Tibial nerve (tissue), 4 donors: ENCODE measurements at regions not wholly inside any gene's neighbourhood (a gene's known extent, or its start where the extent isn't known, plus 50 kb on each side); places are given as distances from the start of the nearest gene placed in this dataset.
"Not testable (repeated sequence)": the region's sequence is repeated elsewhere in the genome, so short reads cannot be mapped to it uniquely, and the experiment has no call there.

Experiments used
- DNase-seq, 2 donors: peaks; one replicate each; pipeline ENCODE4 v3.0.0-alpha.2; 2019; ENCODE audit warnings: low spot score in 2 of 2
- H3K27ac ChIP-seq, 4 donors: fragments of 200-600 bp; sonication (generic) in 3 of 4; one replicate each; pipeline ENCODE4 v1.5.1; 2017 to 2019; ENCODE audit warnings: mild to moderate bottlenecking in 1 of 4
- H3K27me3 ChIP-seq, 2 donors: fragments of 200-600 bp; sonication (generic) in 1 of 2; one replicate each; pipeline versions ENCODE4 v1.5.1 to v1.6.0; 2017 to 2019
- H3K36me3 ChIP-seq, 3 donors: fragments of 200-600 bp; sonication (generic); one replicate each; pipeline ENCODE4 v1.5.1; 2018 to 2019
- H3K4me1 ChIP-seq, 4 donors: fragments of 200-600 bp; sonication (generic) in 3 of 4; one replicate each; pipeline ENCODE4 v1.5.1; 2017 to 2019
- H3K4me3 ChIP-seq, 4 donors: fragments of 200-600 bp; sonication (generic) in 3 of 4; one replicate each; pipeline ENCODE4 v1.5.1; 2017 to 2019; ENCODE audit warnings: mild to moderate bottlenecking in 1 of 4, moderate library complexity in 1 of 4
- H3K9me3 ChIP-seq, 4 donors: fragments of 200-600 bp; sonication (generic) in 3 of 4; one replicate each; pipeline ENCODE4 v1.5.1; 2017 to 2019
- EP300 ChIP-seq, 2 donors: sonication (generic); formaldehyde crosslinking; IDR thresholded peaks; one replicate each; pipeline ENCODE4 v1.6.1; 2017; ENCODE audit warnings: antibody characterized with exemption in 2 of 2, mild to moderate bottlenecking in 1 of 2
- POLR2A ChIP-seq, 2 donors: fragments of 450-650 bp; IDR thresholded peaks; one replicate each; pipeline ENCODE4 v1.6.1; 2017; ENCODE audit warnings: antibody characterized with exemption in 2 of 2, mild to moderate bottlenecking in 2 of 2, moderate library complexity in 2 of 2
- WGBS, 2 donors: methylation state at CpG; one replicate each; pipeline ENCODE4 v1.1.5; 2018; 5-methylcytosine and 5-hydroxymethylcytosine counted together
- TF ChIP-seq, protein P1 (sequence below), 5 experiments: fragments of 200-600 bp in 3 of 5; fragments of 450-650 bp in 2 of 5; sonication (generic) in 3 of 5; IDR thresholded peaks; one replicate each; pipeline ENCODE4 v1.5.1; 2016 to 2019; ENCODE audit warnings: antibody characterized with exemption in 5 of 5, mild to moderate bottlenecking in 3 of 5, moderate library complexity in 2 of 5

DNA sequence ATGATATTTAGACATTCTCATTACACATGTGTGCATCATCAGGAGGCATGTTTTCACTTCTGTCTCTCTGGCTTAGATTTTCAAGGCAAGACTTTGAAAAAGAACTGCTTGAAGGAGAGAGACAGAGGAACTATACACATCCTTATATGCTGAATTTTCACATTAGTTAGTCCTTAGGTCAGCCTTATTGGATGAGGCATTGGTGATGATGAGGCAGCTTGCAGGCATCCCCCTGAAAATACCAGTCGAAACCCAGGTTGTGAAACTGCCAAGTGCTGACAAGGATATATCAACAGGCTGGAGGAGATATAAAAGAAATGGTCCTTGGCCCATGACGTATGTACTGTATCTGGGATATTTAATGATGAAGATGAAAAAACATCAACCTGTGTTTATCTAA lies 297.2 kb upstream of the AADAT start:
- no peaks in the 10 kb centered on the region for H3K36me3 ChIP-seq
- H3K9me3 ChIP-seq = peaks cover 0 to 11% (median 0%) of the 10 kb centered on the region in 4 donors
- no peak overlapping the region for H3K27ac ChIP-seq
- TF ChIP-seq, protein P1, sequence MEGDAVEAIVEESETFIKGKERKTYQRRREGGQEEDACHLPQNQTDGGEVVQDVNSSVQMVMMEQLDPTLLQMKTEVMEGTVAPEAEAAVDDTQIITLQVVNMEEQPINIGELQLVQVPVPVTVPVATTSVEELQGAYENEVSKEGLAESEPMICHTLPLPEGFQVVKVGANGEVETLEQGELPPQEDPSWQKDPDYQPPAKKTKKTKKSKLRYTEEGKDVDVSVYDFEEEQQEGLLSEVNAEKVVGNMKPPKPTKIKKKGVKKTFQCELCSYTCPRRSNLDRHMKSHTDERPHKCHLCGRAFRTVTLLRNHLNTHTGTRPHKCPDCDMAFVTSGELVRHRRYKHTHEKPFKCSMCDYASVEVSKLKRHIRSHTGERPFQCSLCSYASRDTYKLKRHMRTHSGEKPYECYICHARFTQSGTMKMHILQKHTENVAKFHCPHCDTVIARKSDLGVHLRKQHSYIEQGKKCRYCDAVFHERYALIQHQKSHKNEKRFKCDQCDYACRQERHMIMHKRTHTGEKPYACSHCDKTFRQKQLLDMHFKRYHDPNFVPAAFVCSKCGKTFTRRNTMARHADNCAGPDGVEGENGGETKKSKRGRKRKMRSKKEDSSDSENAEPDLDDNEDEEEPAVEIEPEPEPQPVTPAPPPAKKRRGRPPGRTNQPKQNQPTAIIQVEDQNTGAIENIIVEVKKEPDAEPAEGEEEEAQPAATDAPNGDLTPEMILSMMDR (IDR thresholded peaks at IDR 0.05) = no peak
- TF ChIP-seq POLR2A (IDR thresholded peaks at IDR 0.05) = no peak
- no peak for TF ChIP-seq EP300 (IDR thresholded peaks at IDR 0.05)
- no peak overlapping the region for H3K4me3 ChIP-seq
- H3K27me3 ChIP-seq = no peaks in the 10 kb centered on the region
- no peaks in the 10 kb centered on the region for H3K4me1 ChIP-seq
- WGBS, 2 donors = 85 to 92% methylated on average over 2 of the region's 2 CpGs
- DNase-seq = no peak

DNA sequence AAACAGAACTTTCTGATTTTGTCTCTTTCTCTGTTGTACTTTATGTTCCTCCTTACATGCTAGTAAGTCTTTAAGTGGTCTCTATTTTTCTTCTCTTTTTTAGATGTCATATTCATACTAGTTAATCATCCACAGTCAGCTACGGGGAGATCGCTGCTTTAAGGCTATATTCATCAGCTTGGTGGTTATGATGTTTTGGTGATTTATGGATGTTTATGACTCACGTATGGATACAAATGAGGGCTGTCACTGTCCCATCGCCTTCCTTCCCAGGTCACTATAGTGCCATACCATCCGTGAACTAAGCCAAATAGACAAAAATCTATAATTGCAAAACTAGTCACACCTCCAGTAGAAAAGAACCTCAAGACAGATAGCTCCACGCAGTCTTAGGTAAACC lies 296.8 kb upstream of the AADAT start:
- no peak for DNase-seq

DNA sequence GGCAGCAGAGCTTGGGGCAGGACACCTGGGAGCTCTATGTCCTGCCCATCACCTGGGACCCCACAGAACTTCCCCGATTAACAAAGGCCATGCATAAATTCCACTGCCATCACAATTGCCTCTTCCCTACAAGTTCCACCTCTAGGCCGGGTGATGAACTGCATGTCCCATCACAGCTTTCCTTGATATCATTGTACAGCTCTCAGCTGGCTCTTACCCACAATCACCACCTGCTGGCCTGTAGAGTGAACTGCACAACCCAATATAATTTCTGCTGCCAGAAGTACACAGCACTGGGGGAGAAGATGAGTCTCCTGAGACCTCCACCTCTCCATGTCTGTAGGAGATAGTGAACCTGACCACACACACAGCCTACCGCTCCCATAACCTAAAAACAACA lies 285.0 kb upstream of the AADAT start:
- Histone ChIP-seq H3K4me3 (no peak overlapping the region), H3K27ac (no peak overlapping the region), H3K36me3 (no peaks in the 10 kb centered on the region), H3K4me1 (no peaks in the 10 kb centered on the region), H3K9me3 (peaks cover 0 to 42% (median 3%) of the 10 kb centered on the region in 4 donors), H3K27me3 (no peaks in the 10 kb centered on the region)
- no peak for DNase-seq
- 80 to 93% methylated on average over 3 of the region's 3 CpGs for WGBS, 2 donors
- TF ChIP-seq, protein P1 (IDR thresholded peaks at IDR 0.05) = no peak
- TF ChIP-seq EP300 (IDR thresholded peaks at IDR 0.05) = no peak

More for the DNA sequence above, 296.8 kb upstream of the AADAT start:
- WGBS, 2 donors = 70 to 74% methylated on average over 6 of the region's 6 CpGs
- no peaks in the 10 kb centered on the region for H3K4me1 ChIP-seq
- no peak overlapping the region for H3K4me3 ChIP-seq
- H3K27ac ChIP-seq = no peak overlapping the region
- TF ChIP-seq POLR2A (IDR thresholded peaks at IDR 0.05) (no peak), EP300 (IDR thresholded peaks at IDR 0.05) (no peak)
- TF ChIP-seq, protein P1 (IDR thresholded peaks at IDR 0.05) = no peak
- H3K36me3 ChIP-seq = no peaks in the 10 kb centered on the region
- no peaks in the 10 kb centered on the region for H3K27me3 ChIP-seq
- peaks cover 0 to 11% (median 0%) of the 10 kb centered on the region in 4 donors for H3K9me3 ChIP-seq

DNA sequence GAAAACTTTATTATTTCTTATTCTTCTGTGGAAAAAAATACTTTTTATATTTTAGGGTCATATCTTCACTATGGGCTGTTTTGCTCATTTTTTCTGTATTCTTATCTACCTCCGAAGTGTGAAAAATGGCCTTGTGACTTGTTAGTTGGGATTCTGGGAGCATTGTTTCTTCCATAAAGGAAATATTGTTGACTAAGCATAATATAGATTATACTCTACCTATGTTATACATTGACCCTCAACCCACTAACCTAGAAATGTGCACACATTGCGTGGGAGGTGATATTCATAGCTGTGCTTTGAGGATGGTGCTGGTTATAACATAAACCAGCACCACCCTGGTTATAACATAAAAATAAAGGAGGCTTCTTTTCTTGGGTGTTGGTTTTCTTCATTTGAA lies 259.2 kb upstream of the AADAT start:
- H3K36me3 ChIP-seq = no peaks in the 10 kb centered on the region
- no peak overlapping the region for H3K27ac ChIP-seq
- H3K4me3 ChIP-seq = no peak overlapping the region
- no peaks in the 10 kb centered on the region for H3K27me3 ChIP-seq
- DNase-seq = no peak
- no peak for TF ChIP-seq POLR2A (IDR thresholded peaks at IDR 0.05)
- no peak for TF ChIP-seq EP300 (IDR thresholded peaks at IDR 0.05)
- TF ChIP-seq, protein P1 (IDR thresholded peaks at IDR 0.05) = no peak
- 82 to 86% methylated on average over 2 of the region's 2 CpGs for WGBS, 2 donors
- no peaks in the 10 kb centered on the region for H3K4me1 ChIP-seq
- no peaks in the 10 kb centered on the region for H3K9me3 ChIP-seq

DNA sequence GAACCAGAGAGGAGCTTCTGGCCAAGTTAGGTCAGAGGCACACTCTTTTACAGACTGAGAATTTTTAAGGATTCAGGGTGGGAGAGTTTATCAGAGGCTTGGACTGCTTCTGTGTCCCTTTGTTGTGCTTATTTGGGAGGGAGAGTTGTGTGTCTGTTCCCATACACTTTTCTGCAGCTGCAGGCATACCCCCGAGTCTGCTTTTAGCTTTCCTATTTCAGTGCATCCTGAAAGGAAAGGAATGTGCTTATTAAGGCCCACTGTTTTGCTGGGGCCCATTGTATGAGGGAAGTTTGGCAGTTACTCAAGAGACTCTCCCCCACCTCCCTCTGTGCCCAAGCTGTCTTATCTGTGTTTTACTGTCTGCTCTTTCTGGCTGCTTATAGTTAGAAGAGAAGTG lies 257.4 kb upstream of the AADAT start:
- H3K27me3 ChIP-seq, H3K36me3 ChIP-seq, H3K4me3 ChIP-seq, DNase-seq, H3K27ac ChIP-seq, H3K4me1 ChIP-seq, H3K9me3 ChIP-seq: not testable (repeated sequence)
- 31 to 81% methylated on average over 1 of the region's 1 CpG for WGBS, 2 donors

DNA sequence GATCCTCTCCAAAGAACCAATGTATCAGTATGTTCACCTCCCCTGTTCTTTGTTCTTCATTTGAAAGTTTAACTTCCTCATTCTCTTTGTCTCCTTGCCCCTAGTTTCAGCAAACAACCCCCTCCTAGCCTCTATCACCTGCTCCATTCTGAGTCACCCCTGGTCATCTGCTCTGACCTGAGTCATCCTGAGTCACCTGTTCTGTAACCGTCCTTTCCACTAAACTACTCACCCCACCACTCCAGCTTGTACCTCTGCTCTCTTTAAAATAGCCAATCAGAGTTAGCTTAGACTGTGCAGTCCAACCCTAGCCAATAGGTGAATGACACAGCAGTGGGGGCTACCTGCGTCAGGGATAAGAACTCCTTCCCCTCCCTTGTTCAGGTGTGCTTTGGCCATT lies 249.8 kb upstream of the AADAT start:
- no peaks in the 10 kb centered on the region for H3K4me1 ChIP-seq
- H3K36me3 ChIP-seq = no peaks in the 10 kb centered on the region
- 94 to 96% methylated on average over 2 of the region's 2 CpGs for WGBS, 2 donors
- TF ChIP-seq, protein P1 (IDR thresholded peaks at IDR 0.05) = no peak
- TF ChIP-seq EP300 (IDR thresholded peaks at IDR 0.05) (no peak), POLR2A (IDR thresholded peaks at IDR 0.05) (no peak)
- DNase-seq = no peak
- no peak overlapping the region for H3K27ac ChIP-seq
- H3K27me3 ChIP-seq = no peaks in the 10 kb centered on the region
- no peak overlapping the region for H3K4me3 ChIP-seq
- no peaks in the 10 kb centered on the region for H3K9me3 ChIP-seq
